Lower leg skin (tissue), 3 donors: ENCODE measurements at regions not wholly inside any gene's neighbourhood (a gene's known extent, or its start where the extent isn't known, plus 50 kb on each side); places are given as distances from the start of the nearest gene placed in this dataset.

ENCODE experiments used
- POLR2A ChIP-seq, 2 donors: fragments of 450-650 bp; IDR thresholded peaks; one replicate each; pipeline ENCODE4 v1.6.1; 2016 to 2017; ENCODE audit warnings: antibody characterized with exemption in 2 of 2, mild to moderate bottlenecking in 1 of 2, moderate library complexity in 1 of 2
- TF ChIP-seq, protein P1 (sequence below), 3 donors: fragments of 450-650 bp; IDR thresholded peaks; one replicate each; pipeline ENCODE4 v1.5.1; 2016; ENCODE audit warnings: antibody characterized with exemption in 3 of 3, mild to moderate bottlenecking in 3 of 3, moderate library complexity in 2 of 3

DNA sequence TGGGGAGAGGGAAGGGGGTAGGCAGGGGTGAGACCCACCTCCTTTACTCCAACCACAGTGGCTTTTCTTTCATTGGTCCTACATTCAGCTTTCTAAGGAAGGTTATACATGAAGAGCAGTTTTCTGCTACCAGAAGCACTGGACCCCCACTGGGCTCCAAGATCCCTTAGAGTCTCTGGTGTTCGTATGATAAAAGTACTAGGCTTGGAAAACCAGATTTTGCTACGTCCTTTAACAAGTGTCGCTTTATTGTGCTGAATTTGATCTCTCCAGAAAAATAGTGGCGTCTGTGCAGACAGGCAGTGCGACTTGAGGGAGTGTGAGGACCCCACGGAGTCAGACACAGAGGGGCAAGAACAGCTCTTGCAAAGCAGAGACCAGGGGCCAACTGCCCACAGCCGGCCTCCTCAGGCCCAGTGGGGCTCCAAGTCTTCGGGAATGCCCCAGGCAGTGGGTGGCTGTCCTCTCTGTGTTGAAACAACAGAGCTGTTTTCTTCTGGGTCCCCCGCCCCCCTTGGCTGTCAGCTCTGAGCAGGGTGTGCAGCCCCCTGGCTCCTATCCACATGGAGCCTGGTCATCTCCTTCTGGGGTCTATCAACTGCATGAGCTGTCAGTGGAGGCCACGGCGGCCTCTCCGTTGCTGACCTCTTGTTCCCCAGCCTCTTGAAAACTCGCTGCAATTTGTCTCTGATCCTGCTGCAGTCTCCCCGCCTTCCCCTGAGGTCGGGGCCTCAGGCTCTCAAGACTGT lies 333.2 kb downstream of the RPS24 start:
- TF ChIP-seq, protein P1, sequence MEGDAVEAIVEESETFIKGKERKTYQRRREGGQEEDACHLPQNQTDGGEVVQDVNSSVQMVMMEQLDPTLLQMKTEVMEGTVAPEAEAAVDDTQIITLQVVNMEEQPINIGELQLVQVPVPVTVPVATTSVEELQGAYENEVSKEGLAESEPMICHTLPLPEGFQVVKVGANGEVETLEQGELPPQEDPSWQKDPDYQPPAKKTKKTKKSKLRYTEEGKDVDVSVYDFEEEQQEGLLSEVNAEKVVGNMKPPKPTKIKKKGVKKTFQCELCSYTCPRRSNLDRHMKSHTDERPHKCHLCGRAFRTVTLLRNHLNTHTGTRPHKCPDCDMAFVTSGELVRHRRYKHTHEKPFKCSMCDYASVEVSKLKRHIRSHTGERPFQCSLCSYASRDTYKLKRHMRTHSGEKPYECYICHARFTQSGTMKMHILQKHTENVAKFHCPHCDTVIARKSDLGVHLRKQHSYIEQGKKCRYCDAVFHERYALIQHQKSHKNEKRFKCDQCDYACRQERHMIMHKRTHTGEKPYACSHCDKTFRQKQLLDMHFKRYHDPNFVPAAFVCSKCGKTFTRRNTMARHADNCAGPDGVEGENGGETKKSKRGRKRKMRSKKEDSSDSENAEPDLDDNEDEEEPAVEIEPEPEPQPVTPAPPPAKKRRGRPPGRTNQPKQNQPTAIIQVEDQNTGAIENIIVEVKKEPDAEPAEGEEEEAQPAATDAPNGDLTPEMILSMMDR (IDR thresholded peaks at IDR 0.05): no peak
- no peak for TF ChIP-seq POLR2A (IDR thresholded peaks at IDR 0.05)
